ENCODE measurements at regions not wholly inside any gene's neighbourhood (a gene's known extent, or its start where the extent isn't known, plus 50 kb on each side); places are given as distances from the start of the nearest gene placed in this dataset.

DNA sequence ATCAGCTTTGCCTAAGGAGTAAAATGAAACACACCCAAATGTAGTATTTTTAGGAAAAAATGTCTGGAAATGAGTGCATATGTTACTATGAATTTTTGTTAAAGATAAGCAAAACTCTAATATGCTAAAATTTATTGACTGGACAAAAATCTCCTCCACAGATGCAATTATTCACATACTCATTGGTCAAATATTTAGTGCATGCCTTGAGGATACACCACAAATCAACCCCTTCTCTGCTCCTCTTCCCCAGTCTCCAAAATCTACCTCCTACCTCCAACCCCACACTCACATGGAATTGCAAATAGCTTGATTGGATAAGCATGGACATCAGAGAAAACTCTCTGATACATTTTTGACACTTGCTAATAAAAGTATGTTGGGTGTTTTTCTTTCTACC lies 95.6 kb upstream of the CDC42EP3 start:
- TF ChIP-seq, protein P1, sequence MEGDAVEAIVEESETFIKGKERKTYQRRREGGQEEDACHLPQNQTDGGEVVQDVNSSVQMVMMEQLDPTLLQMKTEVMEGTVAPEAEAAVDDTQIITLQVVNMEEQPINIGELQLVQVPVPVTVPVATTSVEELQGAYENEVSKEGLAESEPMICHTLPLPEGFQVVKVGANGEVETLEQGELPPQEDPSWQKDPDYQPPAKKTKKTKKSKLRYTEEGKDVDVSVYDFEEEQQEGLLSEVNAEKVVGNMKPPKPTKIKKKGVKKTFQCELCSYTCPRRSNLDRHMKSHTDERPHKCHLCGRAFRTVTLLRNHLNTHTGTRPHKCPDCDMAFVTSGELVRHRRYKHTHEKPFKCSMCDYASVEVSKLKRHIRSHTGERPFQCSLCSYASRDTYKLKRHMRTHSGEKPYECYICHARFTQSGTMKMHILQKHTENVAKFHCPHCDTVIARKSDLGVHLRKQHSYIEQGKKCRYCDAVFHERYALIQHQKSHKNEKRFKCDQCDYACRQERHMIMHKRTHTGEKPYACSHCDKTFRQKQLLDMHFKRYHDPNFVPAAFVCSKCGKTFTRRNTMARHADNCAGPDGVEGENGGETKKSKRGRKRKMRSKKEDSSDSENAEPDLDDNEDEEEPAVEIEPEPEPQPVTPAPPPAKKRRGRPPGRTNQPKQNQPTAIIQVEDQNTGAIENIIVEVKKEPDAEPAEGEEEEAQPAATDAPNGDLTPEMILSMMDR (conservative IDR thresholded peaks at IDR 0.05; ENCODE audit: low read length) = no peak
- no peak for TF ChIP-seq EZH2phosphoT487 (IDR thresholded peaks at IDR 0.05; ENCODE audit: borderline replicate concordance)

Data from Loucy (cell line).